ENCODE measurements at regions not wholly inside any gene's neighbourhood (a gene's known extent, or its start where the extent isn't known, plus 50 kb on each side); places are given as distances from the start of the nearest gene placed in this dataset.

DNA sequence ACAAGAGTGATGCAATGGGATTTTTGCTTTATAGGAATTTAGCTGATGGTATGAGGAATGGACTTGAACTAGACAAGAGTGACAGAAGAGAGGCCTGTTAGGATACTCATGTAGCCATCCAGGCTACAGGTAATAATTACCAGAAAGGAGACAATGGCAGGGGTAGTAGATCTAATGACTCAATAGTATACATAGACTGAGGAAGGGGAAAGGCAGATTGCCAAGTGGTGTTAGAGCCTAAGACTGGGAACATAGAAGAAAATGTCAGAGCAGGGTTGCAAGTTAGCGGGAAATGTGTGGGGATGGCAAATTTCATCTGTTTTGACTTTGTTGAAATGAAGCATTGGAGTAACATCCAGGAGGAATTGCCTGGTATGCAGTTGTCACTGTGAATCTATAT, 295.6 kb downstream of the UTRN start:
- TF ChIP-seq POLR2AphosphoS5 (IDR thresholded peaks at IDR 0.05; ENCODE audit: borderline replicate concordance, low read depth, low read length): no peak
- TF ChIP-seq EZH2 (IDR thresholded peaks at IDR 0.05): no peak

All from SK-N-MC (cell line).